ENCODE measurements at regions not wholly inside any gene's neighbourhood (a gene's known extent, or its start where the extent isn't known, plus 50 kb on each side); places are given as distances from the start of the nearest gene placed in this dataset.
"Not testable (repeated sequence)": the region's sequence is repeated elsewhere in the genome, so short reads cannot be mapped to it uniquely, and the experiment has no call there.

DNA sequence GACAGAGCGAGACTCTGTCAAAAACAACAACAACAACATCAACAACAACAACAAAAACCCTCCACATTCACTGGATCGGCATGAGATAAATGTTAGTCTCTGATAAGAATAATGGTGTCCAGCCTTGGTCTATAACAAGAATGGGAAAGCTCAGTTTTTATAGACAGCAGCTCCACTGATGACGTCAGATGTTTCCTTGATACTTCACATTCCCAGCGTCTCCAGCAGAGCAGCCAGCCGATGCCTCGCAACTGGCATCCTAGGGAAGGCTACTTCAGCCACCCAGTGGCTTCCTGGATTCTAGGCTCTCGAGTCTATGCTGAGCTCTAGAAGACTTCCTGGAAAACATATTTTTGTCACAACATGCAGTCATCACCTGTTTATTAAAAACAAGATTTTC lies 271.4 kb upstream of the SMIM21 start:
- no peak for DNase-seq
- no peaks in the 10 kb centered on the region for H3K9me3 ChIP-seq (ENCODE audit: control insufficient read depth, low read length)
- no peaks in the 10 kb centered on the region for H3K27me3 ChIP-seq (ENCODE audit: control insufficient read depth, insufficient read depth)
- H3K27ac ChIP-seq (ENCODE audit: low read length), result no peak overlapping the region
- 83% methylated on average over 7 of the region's 7 CpGs for WGBS
- H3K4me3 ChIP-seq (ENCODE audit: low read length), result no peak overlapping the region
- H3K4me1 ChIP-seq (ENCODE audit: control insufficient read depth, insufficient read depth, low read length), result no peaks in the 10 kb centered on the region
- intact Hi-C loops (cut with DNase I), result no loop called here
- no peak for ATAC-seq

- intact Hi-C loops (cut with DNase I), result no loop called here
- no peak overlapping the region for H3K4me3 ChIP-seq (ENCODE audit: low read length)
- no peaks in the 10 kb centered on the region for H3K27me3 ChIP-seq (ENCODE audit: control insufficient read depth, insufficient read depth)
- H3K4me1 ChIP-seq (ENCODE audit: control insufficient read depth, insufficient read depth, low read length), result no peaks in the 10 kb centered on the region
- H3K9me3 ChIP-seq (ENCODE audit: control insufficient read depth, low read length), result no peaks in the 10 kb centered on the region
- 64% methylated on average over 4 of the region's 4 CpGs for WGBS
- ATAC-seq, result no peak
- DNase-seq, result no peak
- no peak overlapping the region for H3K27ac ChIP-seq (ENCODE audit: low read length)
These were observed 270.0 kb upstream of the SMIM21 start for GRCh38 chr18:75697493-75697892.

DNA sequence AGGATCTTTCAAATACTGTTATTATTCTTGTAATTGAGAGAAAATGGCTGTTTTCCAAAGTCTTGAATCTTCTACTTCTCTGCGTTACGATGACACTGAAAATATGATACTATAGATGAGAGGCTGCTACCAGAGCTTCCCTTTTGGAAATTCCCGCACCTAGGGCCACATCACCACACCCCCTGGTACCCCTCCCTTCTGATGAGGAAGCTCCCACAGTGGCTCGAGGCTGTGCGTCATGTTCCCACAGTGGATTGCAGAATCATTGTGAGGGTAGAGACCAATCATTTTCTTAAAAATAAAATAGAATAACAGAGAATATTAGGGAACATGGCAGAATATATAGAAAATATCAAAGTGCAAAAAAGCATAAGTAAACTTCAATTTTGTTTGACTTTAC lies 268.9 kb upstream of the SMIM21 start:
- H3K4me3 ChIP-seq (ENCODE audit: low read length), result no peak overlapping the region
- intact Hi-C loops (cut with DNase I), result no loop called here
- WGBS, result 86% methylated on average over 5 of the region's 5 CpGs
- DNase-seq (no peak), ATAC-seq (no peak)
- no peaks in the 10 kb centered on the region for H3K4me1 ChIP-seq (ENCODE audit: control insufficient read depth, insufficient read depth, low read length)
- H3K9me3 ChIP-seq (ENCODE audit: control insufficient read depth, low read length), result no peaks in the 10 kb centered on the region
- no peak overlapping the region for H3K27ac ChIP-seq (ENCODE audit: low read length)
- no peaks in the 10 kb centered on the region for H3K27me3 ChIP-seq (ENCODE audit: control insufficient read depth, insufficient read depth)

- Histone ChIP-seq H3K4me3 (ENCODE audit: low read length) (no peak overlapping the region), H3K27ac (ENCODE audit: low read length) (no peak overlapping the region), H3K9me3 (ENCODE audit: control insufficient read depth, low read length) (no peaks in the 10 kb centered on the region), H3K27me3 (ENCODE audit: control insufficient read depth, insufficient read depth) (no peaks in the 10 kb centered on the region), H3K4me1 (ENCODE audit: control insufficient read depth, insufficient read depth, low read length) (no peaks in the 10 kb centered on the region)
- DNase-seq (no peak), ATAC-seq (no peak)
- 82% methylated on average over 5 of the region's 5 CpGs for WGBS
- intact Hi-C loops (cut with DNase I), result no loop called here
These were observed 266.8 kb upstream of the SMIM21 start for GRCh38 chr18:75694292-75694691.

DNA sequence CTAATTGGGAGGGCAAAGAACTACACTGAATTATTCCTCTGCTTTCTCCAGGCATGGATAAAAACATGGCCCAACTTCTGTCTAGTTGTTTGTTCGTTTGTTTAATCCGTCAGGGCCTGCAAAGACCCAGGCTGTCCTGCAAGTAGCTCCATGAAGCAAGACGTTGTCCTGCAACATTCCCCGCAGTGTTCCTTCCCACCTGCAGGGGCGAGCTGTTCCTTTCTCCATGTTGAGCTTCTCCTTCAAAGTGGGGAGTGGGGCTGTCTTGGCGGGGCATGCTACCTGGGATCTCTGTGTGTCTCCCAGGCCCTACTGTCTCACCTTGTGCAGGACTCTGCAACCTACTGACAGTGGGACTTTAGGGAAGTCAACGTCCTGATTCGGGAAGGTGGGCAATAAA lies 264.0 kb upstream of the SMIM21 start:
- intact Hi-C loops (cut with DNase I), result no loop called here
- H3K4me1 ChIP-seq (ENCODE audit: control insufficient read depth, insufficient read depth, low read length), result no peaks in the 10 kb centered on the region
- WGBS, result 89% methylated on average over 8 of the region's 8 CpGs
- no peak for ATAC-seq
- no peak for DNase-seq
- H3K27ac ChIP-seq (ENCODE audit: low read length), result no peak overlapping the region
- H3K4me3 ChIP-seq (ENCODE audit: low read length), result no peak overlapping the region
- H3K9me3 ChIP-seq (ENCODE audit: control insufficient read depth, low read length), result no peaks in the 10 kb centered on the region
- no peaks in the 10 kb centered on the region for H3K27me3 ChIP-seq (ENCODE audit: control insufficient read depth, insufficient read depth)

GRCh38 chr18:75690283-75690682 lies 262.8 kb upstream of the SMIM21 start:
- H3K27ac ChIP-seq (ENCODE audit: low read length); DNase-seq; H3K9me3 ChIP-seq (ENCODE audit: control insufficient read depth, low read length); H3K27me3 ChIP-seq (ENCODE audit: control insufficient read depth, insufficient read depth); H3K4me1 ChIP-seq (ENCODE audit: control insufficient read depth, insufficient read depth, low read length); intact Hi-C loops (cut with DNase I); ATAC-seq; H3K4me3 ChIP-seq (ENCODE audit: low read length): not testable (repeated sequence)
- 91% methylated on average over 3 of the region's 3 CpGs for WGBS

GRCh38 chr18:75687626-75688025 lies 260.1 kb upstream of the SMIM21 start:
- no peak for ATAC-seq
- WGBS, result 58% methylated on average over 2 of the region's 2 CpGs
- Histone ChIP-seq H3K9me3 (ENCODE audit: control insufficient read depth, low read length) (no peaks in the 10 kb centered on the region), H3K4me3 (ENCODE audit: low read length) (no peak overlapping the region), H3K27ac (ENCODE audit: low read length) (no peak overlapping the region), H3K27me3 (ENCODE audit: control insufficient read depth, insufficient read depth) (no peaks in the 10 kb centered on the region), H3K4me1 (ENCODE audit: control insufficient read depth, insufficient read depth, low read length) (no peaks in the 10 kb centered on the region)
- DNase-seq, result no peak
- intact Hi-C loops (cut with DNase I), result no loop called here

- DNase-seq (no peak), ATAC-seq (no peak)
- intact Hi-C loops (cut with DNase I), result no loop called here
- Histone ChIP-seq H3K27me3 (ENCODE audit: control insufficient read depth, insufficient read depth) (no peaks in the 10 kb centered on the region), H3K4me1 (ENCODE audit: control insufficient read depth, insufficient read depth, low read length) (no peaks in the 10 kb centered on the region), H3K27ac (ENCODE audit: low read length) (no peak overlapping the region), H3K4me3 (ENCODE audit: low read length) (no peak overlapping the region), H3K9me3 (ENCODE audit: control insufficient read depth, low read length) (no peaks in the 10 kb centered on the region)
- 97% methylated on average over 8 of the region's 8 CpGs for WGBS
These were observed 255.9 kb upstream of the SMIM21 start for GRCh38 chr18:75683426-75683825.

- ATAC-seq (no peak), DNase-seq (no peak)
- Histone ChIP-seq H3K27me3 (ENCODE audit: control insufficient read depth, insufficient read depth) (no peaks in the 10 kb centered on the region), H3K4me1 (ENCODE audit: control insufficient read depth, insufficient read depth, low read length) (no peaks in the 10 kb centered on the region), H3K27ac (ENCODE audit: low read length) (no peak overlapping the region), H3K4me3 (ENCODE audit: low read length) (no peak overlapping the region), H3K9me3 (ENCODE audit: control insufficient read depth, low read length) (no peaks in the 10 kb centered on the region)
- intact Hi-C loops (cut with DNase I), result no loop called here
- 88% methylated on average over 7 of the region's 7 CpGs for WGBS
These were observed 254.1 kb upstream of the SMIM21 start for GRCh38 chr18:75681538-75682115.

GRCh38 chr18:75679331-75679730 lies 251.8 kb upstream of the SMIM21 start:
- no peak overlapping the region for H3K4me3 ChIP-seq (ENCODE audit: low read length)
- no peak overlapping the region for H3K27ac ChIP-seq (ENCODE audit: low read length)
- no peaks in the 10 kb centered on the region for H3K9me3 ChIP-seq (ENCODE audit: control insufficient read depth, low read length)
- ATAC-seq (peak; percentile 89 to 92), DNase-seq (peak; percentile 64 to 83 (median 75))
- H3K4me1 ChIP-seq (ENCODE audit: control insufficient read depth, insufficient read depth, low read length), result no peaks in the 10 kb centered on the region
- intact Hi-C loops (cut with DNase I), result no loop called here
- no peaks in the 10 kb centered on the region for H3K27me3 ChIP-seq (ENCODE audit: control insufficient read depth, insufficient read depth)
- 50% methylated on average over 13 of the region's 13 CpGs for WGBS

- ATAC-seq, result peak in 1 of 2 donors; percentile 50
- Histone ChIP-seq H3K4me3 (ENCODE audit: low read length) (no peak overlapping the region), H3K4me1 (ENCODE audit: control insufficient read depth, insufficient read depth, low read length) (no peaks in the 10 kb centered on the region), H3K27me3 (ENCODE audit: control insufficient read depth, insufficient read depth) (no peaks in the 10 kb centered on the region), H3K27ac (ENCODE audit: low read length) (no peak overlapping the region), H3K9me3 (ENCODE audit: control insufficient read depth, low read length) (no peaks in the 10 kb centered on the region)
- DNase-seq, result no peak
- WGBS, result 25% methylated on average over 7 of the region's 7 CpGs
- intact Hi-C loops (cut with DNase I), result no loop called here
These were observed 251.1 kb upstream of the SMIM21 start for GRCh38 chr18:75678627-75679026.

Data from right cardiac atrium (tissue), 5 donors.